H7 (cell line): ENCODE measurements at regions not wholly inside any gene's neighbourhood (a gene's known extent, or its start where the extent isn't known, plus 50 kb on each side); places are given as distances from the start of the nearest gene placed in this dataset.

Source experiments
- DNase-seq: peaks from one replicate; pipeline ENCODE4 v3.0.0; 2012
- H3K27me3 ChIP-seq: 2 replicates; pipeline ENCODE4 v1.6.0; 2011; ENCODE audit warnings: mild to moderate bottlenecking, low read length; ENCODE audit not compliant: control insufficient read depth, insufficient read depth
- H3K36me3 ChIP-seq: replicated peaks from 2 replicates; pipeline ENCODE4 v1.5.1; 2011; ENCODE audit warnings: low read length; ENCODE audit not compliant: control insufficient read depth, insufficient read depth
- H3K4me3 ChIP-seq: 2 replicates; pipeline ENCODE4 v1.5.1; 2011; ENCODE audit warnings: low read depth, mild to moderate bottlenecking, control low read depth, low read length, moderate library complexity; ENCODE audit not compliant: insufficient read depth

DNA sequence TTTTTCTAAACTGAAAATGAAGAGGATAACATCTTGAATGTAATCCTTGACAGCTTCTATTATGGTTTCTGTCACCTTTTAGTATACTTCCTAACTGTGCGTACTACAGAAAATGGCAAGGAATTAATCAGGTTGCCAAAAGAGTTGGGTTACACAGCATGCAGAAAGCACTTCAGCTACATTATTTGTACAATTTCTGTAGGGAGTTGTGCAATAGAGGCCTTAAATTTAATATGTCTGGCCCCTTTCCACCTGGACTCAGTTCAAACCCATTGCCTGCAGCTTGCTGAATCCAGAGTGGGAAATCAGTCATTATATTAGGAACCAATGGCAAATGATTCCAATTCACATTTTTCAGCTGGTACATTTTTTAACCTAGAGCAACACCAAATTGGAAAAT is 549.7 kb downstream of the CSNK1G3 start:
- Histone ChIP-seq H3K4me3 (no peak overlapping the region), H3K27me3 (no peaks in the 10 kb centered on the region), H3K36me3 (no peaks in the 10 kb centered on the region)
- DNase-seq, result no peak

DNA sequence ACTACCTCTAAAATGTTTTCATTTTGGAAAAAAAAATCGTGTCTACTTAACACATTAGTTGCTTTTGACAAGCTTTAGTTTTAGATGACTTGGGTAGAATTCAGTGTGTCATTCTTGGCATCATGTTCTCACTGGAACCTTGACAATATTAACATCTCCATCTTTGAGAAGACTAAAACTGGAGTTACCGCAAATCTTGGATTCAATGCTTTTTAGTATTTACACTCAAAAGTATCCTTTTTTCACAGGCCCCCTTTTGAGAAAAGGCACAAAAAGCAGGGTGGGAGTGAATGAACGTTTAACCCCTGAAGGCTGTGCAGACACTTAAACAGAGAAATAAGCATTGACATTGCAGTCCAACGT is 549.1 kb downstream of the CSNK1G3 start:
- H3K36me3 ChIP-seq, result no peaks in the 10 kb centered on the region
- no peak for DNase-seq
- no peaks in the 10 kb centered on the region for H3K27me3 ChIP-seq
- no peak overlapping the region for H3K4me3 ChIP-seq

DNA sequence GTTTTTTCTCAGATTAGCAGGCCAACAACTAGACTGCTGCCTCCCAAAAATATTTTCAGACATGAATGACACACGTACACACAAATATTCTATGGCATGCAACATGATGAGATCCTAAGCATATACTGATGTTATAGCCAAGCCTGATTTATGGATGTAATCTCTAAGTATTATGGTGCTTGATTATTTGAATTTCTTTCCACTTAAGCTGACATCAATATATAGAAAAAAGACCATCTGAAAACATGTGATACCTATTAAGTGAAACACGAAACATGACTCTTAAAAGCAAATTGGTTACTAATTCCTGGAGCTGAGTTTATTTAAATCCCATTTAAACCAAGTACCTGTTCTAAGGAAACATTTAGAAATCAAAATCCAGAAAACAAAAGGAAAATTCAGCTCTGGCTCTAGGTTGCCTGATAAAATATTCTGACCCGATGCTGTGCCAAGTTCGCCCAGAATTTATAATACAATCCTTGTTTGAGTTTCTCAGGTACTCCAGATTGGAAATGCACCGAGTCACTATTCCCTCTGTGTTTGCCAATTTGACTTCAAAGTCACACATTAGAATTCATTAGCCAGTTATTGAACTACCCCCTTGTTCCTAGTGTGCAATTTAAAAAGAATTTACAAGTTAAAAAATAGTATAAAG is 548.6 kb downstream of the CSNK1G3 start:
- no peak for DNase-seq
- H3K27me3 ChIP-seq, result no peaks in the 10 kb centered on the region
- no peak overlapping the region for H3K4me3 ChIP-seq
- H3K36me3 ChIP-seq, result no peaks in the 10 kb centered on the region

DNA sequence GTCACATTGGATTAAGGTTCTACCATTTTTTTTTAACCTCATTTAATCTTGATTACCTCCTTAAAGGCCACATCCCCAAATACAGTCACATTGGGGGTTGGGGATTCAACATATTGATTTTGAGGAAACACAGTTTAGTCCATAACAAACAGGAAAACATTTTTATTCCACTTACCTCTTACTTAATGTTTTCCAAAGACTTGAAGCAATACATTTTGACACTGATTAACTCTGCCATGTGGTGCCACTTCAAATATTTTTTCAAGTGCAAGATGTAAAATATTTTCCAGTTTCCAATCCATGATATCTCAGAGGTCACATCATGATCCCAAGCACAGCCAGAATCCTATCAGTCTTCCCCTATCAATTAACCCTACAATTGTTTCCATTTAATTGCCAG is 548.0 kb downstream of the CSNK1G3 start:
- no peak for DNase-seq
- Histone ChIP-seq H3K4me3 (no peak overlapping the region), H3K36me3 (no peaks in the 10 kb centered on the region)

DNA sequence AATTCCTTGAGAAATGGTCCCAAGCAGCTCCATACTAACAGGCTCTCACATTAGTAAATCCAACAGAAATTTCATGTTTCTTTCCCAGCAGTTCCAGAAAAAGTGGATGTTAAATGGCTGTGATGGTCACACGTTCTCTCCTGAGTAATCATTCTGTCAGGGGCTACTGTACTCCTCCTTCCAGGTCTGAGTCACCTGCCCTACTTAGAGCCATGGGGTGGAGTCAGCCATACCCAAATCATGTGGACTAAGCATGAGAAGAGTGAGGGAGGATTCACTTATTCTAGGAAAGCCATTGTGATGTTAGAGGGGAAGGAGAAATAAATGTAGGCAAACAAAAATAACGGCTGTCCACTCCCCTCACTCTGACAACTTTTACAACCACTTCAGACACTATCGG is 547.2 kb downstream of the CSNK1G3 start:
- H3K4me3 ChIP-seq, result no peak overlapping the region
- no peaks in the 10 kb centered on the region for H3K36me3 ChIP-seq
- no peaks in the 10 kb centered on the region for H3K27me3 ChIP-seq
- DNase-seq, result no peak

More for the DNA sequence above, 548.0 kb downstream of the CSNK1G3 start:
- H3K27me3 ChIP-seq, result no peaks in the 10 kb centered on the region

DNA sequence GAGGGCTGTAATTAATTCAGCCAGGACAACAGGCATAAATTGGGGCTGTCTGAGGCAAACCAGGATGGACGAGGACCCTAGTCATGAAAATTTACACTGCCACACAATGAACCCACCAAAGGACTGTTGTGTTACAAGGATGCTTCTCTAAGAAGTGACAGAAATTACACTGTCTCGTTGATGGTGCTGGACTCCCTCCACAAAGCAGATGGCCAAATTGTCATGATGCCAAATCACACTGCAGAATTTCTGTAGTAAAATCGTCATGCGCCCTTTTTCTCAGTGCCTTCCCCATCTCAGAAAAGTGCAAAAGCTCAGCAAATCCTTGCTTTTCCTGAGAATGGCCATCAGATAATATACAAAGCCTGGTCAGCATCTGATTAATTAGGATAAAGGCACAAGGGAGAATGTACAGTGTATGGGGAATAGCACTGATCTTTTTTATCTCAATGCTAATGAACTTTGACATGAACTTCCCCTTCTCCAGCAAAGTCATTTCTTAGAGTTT is 545.8 kb downstream of the CSNK1G3 start:
- DNase-seq, result no peak

DNA sequence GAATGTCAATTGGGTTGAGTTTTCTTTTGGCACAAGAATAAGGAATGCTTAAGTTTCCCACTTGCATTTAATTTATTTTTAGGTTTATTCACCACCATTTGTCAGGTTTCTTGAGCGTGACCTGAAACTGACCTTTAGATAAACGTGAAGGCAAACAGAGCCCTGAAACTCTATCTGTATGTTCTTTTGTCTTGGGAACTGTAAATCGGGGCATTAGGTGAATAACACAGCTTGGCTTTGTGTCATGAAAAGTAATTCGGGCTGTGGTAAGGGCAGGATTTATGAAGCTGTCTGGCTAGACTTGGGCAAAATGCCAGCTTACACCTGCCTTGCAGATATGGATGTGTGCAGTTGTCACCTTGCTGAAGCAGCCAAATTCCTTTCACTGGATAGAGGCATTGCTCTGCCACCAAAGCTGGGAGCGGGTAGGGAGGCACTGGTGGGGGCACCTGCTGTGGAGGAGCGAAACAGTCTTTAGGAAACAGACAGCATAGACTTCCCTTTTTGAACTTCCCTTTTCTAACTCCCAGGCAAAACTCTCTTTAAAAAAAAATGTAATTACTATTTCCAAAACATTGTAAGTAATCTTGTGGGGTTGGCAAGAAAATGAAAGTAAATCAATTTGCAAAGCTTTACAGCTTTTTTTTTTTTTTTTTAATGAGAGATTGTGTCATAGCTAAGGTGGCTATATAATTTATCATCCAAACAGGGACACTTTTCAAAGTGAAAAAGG is 545.2 kb downstream of the CSNK1G3 start:
- H3K4me3 ChIP-seq, result no peak overlapping the region
- DNase-seq, result no peak

More for the DNA sequence above, 545.8 kb downstream of the CSNK1G3 start:
- H3K27me3 ChIP-seq, result no peaks in the 10 kb centered on the region
- H3K36me3 ChIP-seq, result no peaks in the 10 kb centered on the region
- no peak overlapping the region for H3K4me3 ChIP-seq

DNA sequence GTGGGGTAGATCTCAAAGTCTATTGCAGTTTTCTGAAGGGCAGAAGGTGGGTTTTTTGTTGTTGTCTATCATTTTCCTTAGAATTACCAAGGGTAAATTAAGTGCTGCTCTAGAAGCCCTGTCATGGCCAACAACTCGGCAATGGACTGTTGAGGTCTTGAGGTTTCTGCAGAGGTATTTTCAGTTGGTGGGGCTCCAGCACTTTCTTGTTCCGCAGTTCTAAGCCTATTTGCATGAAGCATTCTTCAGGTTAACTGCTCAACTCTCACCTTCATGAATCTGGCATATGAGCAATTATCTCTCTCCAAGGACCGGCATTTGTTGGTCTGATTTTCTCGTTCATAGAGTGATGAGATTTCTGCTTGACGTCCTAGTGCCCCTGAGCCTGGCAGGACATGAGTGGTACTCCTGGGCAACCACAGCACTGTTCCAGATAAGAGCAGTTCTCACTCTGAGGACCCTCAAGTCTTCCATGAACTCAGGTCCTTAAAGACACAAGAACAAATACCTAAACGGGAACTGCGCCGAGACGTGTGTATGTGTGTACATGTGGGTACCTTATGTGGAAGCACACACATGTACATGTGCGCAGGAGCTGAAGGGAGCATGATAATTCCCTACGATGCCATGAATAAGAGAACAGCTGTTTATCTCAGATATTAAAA is 544.5 kb downstream of the CSNK1G3 start:
- DNase-seq, result no peak
- no peak overlapping the region for H3K4me3 ChIP-seq
- H3K36me3 ChIP-seq, result no peaks in the 10 kb centered on the region
- H3K27me3 ChIP-seq, result no peaks in the 10 kb centered on the region

More for the DNA sequence above, 545.2 kb downstream of the CSNK1G3 start:
- Histone ChIP-seq H3K27me3 (no peaks in the 10 kb centered on the region), H3K36me3 (no peaks in the 10 kb centered on the region)

DNA sequence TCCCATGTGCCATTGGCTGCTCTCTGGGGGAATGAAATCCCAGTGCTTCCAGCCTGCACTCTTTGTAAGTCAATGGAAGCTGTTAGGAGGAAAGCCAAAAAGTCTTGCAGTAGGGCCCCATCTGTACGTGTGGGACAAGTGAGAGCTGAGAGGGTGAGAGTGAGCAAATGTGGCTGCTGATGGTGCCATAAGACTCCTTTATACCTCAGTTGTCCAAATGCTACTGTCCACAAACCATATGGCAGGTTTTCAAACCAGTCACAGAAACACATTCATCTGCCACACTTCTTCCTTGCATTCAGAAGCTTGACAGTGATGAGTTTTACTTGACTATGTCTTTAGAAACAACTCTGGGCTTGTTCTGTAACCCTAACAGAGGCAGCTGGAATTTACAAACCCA is 543.8 kb downstream of the CSNK1G3 start:
- no peaks in the 10 kb centered on the region for H3K27me3 ChIP-seq
- no peaks in the 10 kb centered on the region for H3K36me3 ChIP-seq
- no peak overlapping the region for H3K4me3 ChIP-seq
- DNase-seq, result no peak

DNA sequence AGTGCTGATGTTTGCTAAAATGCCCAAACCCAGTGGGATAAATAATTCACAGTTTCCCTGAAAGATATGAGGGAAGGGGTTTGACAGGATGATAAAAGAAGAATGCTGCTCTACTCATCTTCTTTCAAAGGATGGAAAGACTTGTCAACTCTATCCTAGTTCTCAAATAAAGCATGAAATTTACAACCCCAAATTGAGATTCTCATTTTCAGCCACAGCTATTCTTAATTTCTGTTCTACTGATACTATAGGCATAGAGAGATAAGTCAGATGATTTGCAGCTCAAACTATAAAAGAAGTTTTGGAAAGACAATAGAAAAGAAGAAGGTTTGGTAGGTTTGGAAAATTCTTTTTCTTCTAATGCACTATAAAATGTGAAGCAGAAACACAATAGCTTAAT is 542.6 kb downstream of the CSNK1G3 start:
- Histone ChIP-seq H3K36me3 (no peaks in the 10 kb centered on the region), H3K27me3 (no peaks in the 10 kb centered on the region), H3K4me3 (no peak overlapping the region)
- DNase-seq, result no peak

DNA sequence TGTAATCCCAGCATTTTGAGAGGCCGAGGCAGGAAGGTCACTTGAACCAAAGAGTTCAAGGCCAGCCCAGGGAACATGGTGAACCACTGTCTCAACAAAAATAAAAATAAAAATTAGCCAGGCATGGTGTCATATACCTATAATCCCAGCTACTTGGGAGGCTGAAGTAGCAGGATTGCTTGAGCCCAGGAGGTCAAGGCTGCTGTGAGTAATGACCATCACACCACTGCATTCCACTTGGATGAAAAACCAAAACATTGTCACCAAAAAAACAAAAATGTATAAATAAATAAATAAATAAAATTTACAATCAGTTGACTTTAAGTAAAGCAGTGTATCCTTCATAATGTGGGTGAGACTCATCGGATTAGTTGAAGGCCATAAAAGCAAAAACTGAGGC is 541.4 kb downstream of the CSNK1G3 start:
- Histone ChIP-seq H3K27me3 (no peaks in the 10 kb centered on the region), H3K4me3 (no peak overlapping the region), H3K36me3 (no peaks in the 10 kb centered on the region)
- no peak for DNase-seq

DNA sequence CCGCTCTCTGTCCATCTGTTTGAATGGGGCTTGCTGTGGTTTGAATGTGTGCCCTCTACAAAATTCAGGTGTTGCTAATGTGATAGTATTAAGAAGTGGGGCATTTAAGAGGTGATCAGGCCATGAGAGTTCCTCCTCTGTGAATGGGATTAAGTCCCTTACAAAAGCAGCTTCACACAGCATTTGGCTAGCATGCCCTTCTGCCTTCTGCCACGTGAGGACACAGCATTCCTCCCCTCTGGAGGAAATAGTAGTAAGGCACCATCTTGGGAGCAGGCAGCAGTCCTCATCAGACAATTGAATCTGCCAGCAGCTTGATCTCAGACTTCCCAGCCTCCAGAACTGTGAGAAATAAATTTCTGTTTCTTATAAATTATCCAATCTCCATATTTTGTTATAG is 540.2 kb downstream of the CSNK1G3 start:
- Histone ChIP-seq H3K4me3 (no peak overlapping the region), H3K36me3 (no peaks in the 10 kb centered on the region), H3K27me3 (no peaks in the 10 kb centered on the region)
- no peak for DNase-seq

DNA sequence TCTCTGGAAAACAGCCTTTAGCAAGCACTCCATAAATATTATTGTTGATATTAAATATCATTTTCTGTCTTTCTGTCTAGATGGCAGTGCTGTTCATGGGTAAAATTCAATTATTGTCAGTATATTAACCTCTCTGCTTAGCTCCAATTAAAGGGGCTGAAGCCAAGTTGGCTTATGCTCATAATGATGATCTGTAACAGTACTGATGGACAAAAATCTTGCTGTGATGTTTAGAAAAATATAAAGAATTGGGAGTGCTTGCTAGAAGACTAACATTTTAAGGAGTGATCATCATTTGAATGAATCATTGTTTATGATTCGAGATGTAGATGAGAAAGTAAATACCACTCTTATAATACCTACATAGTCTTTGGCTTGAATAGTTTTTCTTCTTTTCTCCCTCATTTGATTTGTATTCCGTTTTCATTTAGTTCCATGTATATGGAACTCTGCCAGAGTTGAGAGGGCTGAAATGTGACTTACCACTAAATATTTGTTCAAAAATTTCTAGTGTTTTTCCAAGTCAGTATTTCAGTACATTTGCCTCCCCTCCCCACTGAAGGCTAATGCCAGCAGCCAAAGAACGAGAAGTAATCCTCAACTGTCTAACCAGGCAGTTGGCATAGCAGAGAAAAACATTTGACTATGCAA is 538.3 kb downstream of the CSNK1G3 start:
- Histone ChIP-seq H3K27me3 (no peaks in the 10 kb centered on the region), H3K36me3 (no peaks in the 10 kb centered on the region), H3K4me3 (no peak overlapping the region)
- DNase-seq, result no peak

DNA sequence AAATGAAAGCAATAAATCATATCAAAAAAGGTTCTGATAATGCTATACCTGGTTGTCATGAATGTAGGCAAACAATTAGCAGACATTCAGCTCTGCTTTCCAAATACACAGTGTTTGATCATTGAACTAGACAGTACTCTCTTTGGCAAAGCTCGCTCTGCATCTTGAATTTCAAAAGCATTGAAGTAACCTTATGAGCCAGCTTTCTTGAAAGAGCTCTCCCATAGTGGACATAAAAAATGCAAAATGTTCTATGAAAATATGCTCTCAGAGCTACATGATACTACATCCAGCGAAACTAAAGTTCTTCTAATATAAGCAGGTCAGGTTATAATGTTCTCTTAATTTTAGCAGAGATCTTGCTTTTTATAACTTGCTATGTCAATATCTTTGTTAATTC is 533.4 kb downstream of the CSNK1G3 start:
- Histone ChIP-seq H3K4me3 (no peak overlapping the region), H3K36me3 (no peaks in the 10 kb centered on the region), H3K27me3 (no peaks in the 10 kb centered on the region)
- DNase-seq, result no peak

DNA sequence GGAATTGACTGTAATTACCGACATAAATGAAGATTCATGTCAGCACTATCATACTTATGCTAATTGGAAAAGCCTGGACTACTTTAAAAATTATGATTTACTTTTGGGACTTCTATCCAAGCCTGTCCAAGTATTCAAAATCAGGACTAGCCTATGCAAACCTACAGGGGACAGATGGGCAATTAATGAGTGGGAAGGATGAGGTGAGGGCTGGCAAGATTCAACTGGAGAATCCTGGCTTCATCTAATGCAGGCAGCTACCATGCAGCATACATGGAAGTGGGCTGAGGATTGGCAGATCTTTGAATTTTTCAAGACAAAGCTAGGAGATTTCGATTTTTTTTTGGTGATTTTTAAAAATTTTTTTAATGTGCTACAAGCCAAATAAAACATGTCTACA is 532.6 kb downstream of the CSNK1G3 start:
- Histone ChIP-seq H3K36me3 (no peaks in the 10 kb centered on the region), H3K4me3 (no peak overlapping the region), H3K27me3 (no peaks in the 10 kb centered on the region)
- no peak for DNase-seq
